HepG2 (cell line): ENCODE measurements at regions not wholly inside any gene's neighbourhood (a gene's known extent, or its start where the extent isn't known, plus 50 kb on each side); places are given as distances from the start of the nearest gene placed in this dataset.

ENCODE experiments used
- HMG20A ChIP-seq: IDR thresholded peaks from 2 replicates; pipeline ENCODE4 v1.6.1; 2016; ENCODE audit warnings: borderline replicate concordance
- KDM1A ChIP-seq: IDR thresholded peaks from 2 replicates; pipeline ENCODE4 v1.6.1; 2016; ENCODE audit warnings: missing compliant biosample characterization
- STAT6 ChIP-seq: sonication (generic); formaldehyde crosslinking; IDR thresholded peaks from 2 replicates; pipeline ENCODE4 v1.4.0; 2020; ENCODE audit warnings: missing genetic modification reagents, mild to moderate bottlenecking, borderline replicate concordance
- TAF1 ChIP-seq: sonication (generic); formaldehyde crosslinking; IDR thresholded peaks from 2 replicates; pipeline ENCODE4 v1.4.0; 2020; ENCODE audit warnings: missing genetic modification reagents
- ZNF652 ChIP-seq: IDR thresholded peaks from 2 replicates; pipeline ENCODE4 v1.6.1; 2016; ENCODE audit warnings: low read depth, borderline replicate concordance
- TF ChIP-seq, protein P1 (sequence below): sonication (generic); formaldehyde crosslinking; IDR thresholded peaks from 2 replicates; pipeline ENCODE4 v1.5.0; 2020; ENCODE audit warnings: mild to moderate bottlenecking, missing genetic modification reagents, moderate library complexity

GRCh38 chr9:90107040-90107725 is 502.4 kb downstream of the GADD45G start:
- TF ChIP-seq, protein P1, sequence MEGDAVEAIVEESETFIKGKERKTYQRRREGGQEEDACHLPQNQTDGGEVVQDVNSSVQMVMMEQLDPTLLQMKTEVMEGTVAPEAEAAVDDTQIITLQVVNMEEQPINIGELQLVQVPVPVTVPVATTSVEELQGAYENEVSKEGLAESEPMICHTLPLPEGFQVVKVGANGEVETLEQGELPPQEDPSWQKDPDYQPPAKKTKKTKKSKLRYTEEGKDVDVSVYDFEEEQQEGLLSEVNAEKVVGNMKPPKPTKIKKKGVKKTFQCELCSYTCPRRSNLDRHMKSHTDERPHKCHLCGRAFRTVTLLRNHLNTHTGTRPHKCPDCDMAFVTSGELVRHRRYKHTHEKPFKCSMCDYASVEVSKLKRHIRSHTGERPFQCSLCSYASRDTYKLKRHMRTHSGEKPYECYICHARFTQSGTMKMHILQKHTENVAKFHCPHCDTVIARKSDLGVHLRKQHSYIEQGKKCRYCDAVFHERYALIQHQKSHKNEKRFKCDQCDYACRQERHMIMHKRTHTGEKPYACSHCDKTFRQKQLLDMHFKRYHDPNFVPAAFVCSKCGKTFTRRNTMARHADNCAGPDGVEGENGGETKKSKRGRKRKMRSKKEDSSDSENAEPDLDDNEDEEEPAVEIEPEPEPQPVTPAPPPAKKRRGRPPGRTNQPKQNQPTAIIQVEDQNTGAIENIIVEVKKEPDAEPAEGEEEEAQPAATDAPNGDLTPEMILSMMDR: no peak
- TF ChIP-seq KDM1A (CRISPR knock-in tag) (no peak), HMG20A (CRISPR knock-in tag) (no peak), TAF1 (no peak), ZNF652 (CRISPR knock-in tag) (no peak), STAT6 (CRISPR knock-in tag) (no peak)
